Mesendoderm (in vitro differentiated cells): ENCODE measurements at regions not wholly inside any gene's neighbourhood (a gene's known extent, or its start where the extent isn't known, plus 50 kb on each side); places are given as distances from the start of the nearest gene placed in this dataset.

Experiments used
- DNase-seq: peaks from one replicate; pipeline ENCODE4 v3.0.0; 2013
- H2AK5ac ChIP-seq: 2 replicates; pipeline ENCODE4 v1.6.1; 2013; ENCODE audit warnings: low read length, inconsistent platforms
- H2BK120ac ChIP-seq: 2 replicates; pipeline ENCODE4 v1.6.1; 2013; ENCODE audit warnings: low read depth, mild to moderate bottlenecking, low read length, moderate library complexity, mixed read lengths
- H2BK15ac ChIP-seq: replicated peaks from 2 replicates; pipeline ENCODE4 v1.6.1; 2013; ENCODE audit warnings: low read depth, mild to moderate bottlenecking, moderate library complexity
- H2BK5ac ChIP-seq: 2 replicates; pipeline ENCODE4 v1.6.1; 2013; ENCODE audit warnings: low read length, inconsistent platforms
- H3K18ac ChIP-seq: 2 replicates; pipeline ENCODE4 v1.6.1; 2013; ENCODE audit warnings: mild to moderate bottlenecking, low read length, mixed read lengths
- H3K23ac ChIP-seq: one replicate; pipeline ENCODE4 v1.6.1; 2013; ENCODE audit warnings: low read length
- H3K27ac ChIP-seq: 2 replicates; pipeline ENCODE4 v1.5.1; 2013; ENCODE audit warnings: low read depth, mild to moderate bottlenecking, inconsistent platforms, low read length, moderate library complexity
- H3K27me3 ChIP-seq: 2 replicates; pipeline ENCODE4 v1.6.1; 2013; ENCODE audit warnings: low read length, control low read depth, mild to moderate bottlenecking, inconsistent platforms; ENCODE audit not compliant: insufficient read depth, poor library complexity
- H3K36me3 ChIP-seq: 2 replicates; pipeline ENCODE4 v1.6.1; 2013; ENCODE audit warnings: low read length, inconsistent platforms; ENCODE audit not compliant: control insufficient read depth, insufficient read depth
- H3K4ac ChIP-seq: one replicate; pipeline ENCODE4 v1.6.1; 2013; ENCODE audit warnings: low read depth, mild to moderate bottlenecking, low read length, moderate library complexity
- H3K4me1 ChIP-seq: 2 replicates; pipeline ENCODE4 v1.6.1; 2013; ENCODE audit warnings: low read depth, low read length, inconsistent platforms; ENCODE audit not compliant: control insufficient read depth
- H3K4me2 ChIP-seq: 2 replicates; pipeline ENCODE4 v1.6.1; 2013; ENCODE audit warnings: low read length
- H3K4me3 ChIP-seq: 2 replicates; pipeline ENCODE4 v1.5.1; 2013; ENCODE audit warnings: mild to moderate bottlenecking, low read length
- H3K56ac ChIP-seq: one replicate; pipeline ENCODE4 v1.6.1; 2013; ENCODE audit warnings: low read length
- H3K79me1 ChIP-seq: 2 replicates; pipeline ENCODE4 v1.6.1; 2013; ENCODE audit warnings: low read length, inconsistent platforms
- H3K79me2 ChIP-seq: 2 replicates; pipeline ENCODE4 v1.6.1; 2013; ENCODE audit warnings: mild to moderate bottlenecking, low read length; ENCODE audit not compliant: control insufficient read depth, insufficient read depth
- H3K9ac ChIP-seq: 2 replicates; pipeline ENCODE4 v1.6.1; 2013; ENCODE audit warnings: low read length, inconsistent platforms
- H4K5ac ChIP-seq: one replicate; pipeline ENCODE4 v1.6.1; 2013; ENCODE audit warnings: low read length
- H4K8ac ChIP-seq: one replicate; pipeline ENCODE4 v1.6.1; 2013; ENCODE audit warnings: low read depth, mild to moderate bottlenecking, control low read depth, low read length, moderate library complexity
- WGBS: extraction: QIAGEN DNeasy Blood & Tissue Kit; methylation state at CpG from one replicate; pipeline ENCODE4 v1.1.7; 2013; ENCODE audit warnings: low lambda C conversion rate, missing lambda C conversion rate; ENCODE audit not compliant: insufficient coverage; ENCODE audit errors: extremely low coverage; 5-methylcytosine and 5-hydroxymethylcytosine counted together

- Histone ChIP-seq H4K8ac (no peak overlapping the region), H3K18ac (no peak overlapping the region), H2BK15ac (no peak overlapping the region), H3K79me2 (no peaks in the 10 kb centered on the region), H3K4me2 (no peak overlapping the region), H3K79me1 (no peaks in the 10 kb centered on the region), H2BK5ac (no peak overlapping the region), H2AK5ac (no peak overlapping the region), H3K4me1 (peaks cover 2% of the 10 kb centered on the region), H2BK120ac (no peak overlapping the region), H3K27ac (no peak overlapping the region), H3K9ac (no peak overlapping the region), H3K56ac (no peak overlapping the region), H3K36me3 (no peaks in the 10 kb centered on the region), H3K4ac (no peak overlapping the region), H3K4me3 (no peak overlapping the region), H3K23ac (no peak overlapping the region), H4K5ac (no peak overlapping the region), H3K27me3 (no peaks in the 10 kb centered on the region)
- WGBS: no CpG with 5 or more reads among the region's 7 CpGs
- DNase-seq: no peak
These were observed 291.1 kb upstream of the ZNF608 start for GRCh38 chr5:125037530-125037929.

- Histone ChIP-seq H3K79me2 (no peaks in the 10 kb centered on the region), H3K4me3 (no peak overlapping the region), H2BK120ac (no peak overlapping the region), H3K23ac (no peak overlapping the region), H2BK5ac (no peak overlapping the region), H3K4ac (no peak overlapping the region), H4K8ac (no peak overlapping the region), H3K18ac (no peak overlapping the region), H3K4me1 (peaks cover 2% of the 10 kb centered on the region), H2BK15ac (no peak overlapping the region), H3K4me2 (no peak overlapping the region), H2AK5ac (no peak overlapping the region), H3K9ac (no peak overlapping the region), H4K5ac (no peak overlapping the region), H3K27me3 (no peaks in the 10 kb centered on the region), H3K79me1 (no peaks in the 10 kb centered on the region), H3K27ac (no peak overlapping the region), H3K56ac (no peak overlapping the region), H3K36me3 (no peaks in the 10 kb centered on the region)
- WGBS: no CpG with 5 or more reads among the region's 5 CpGs
- DNase-seq: no peak
These were observed 292.0 kb upstream of the ZNF608 start for GRCh38 chr5:125038477-125038876.

DNA sequence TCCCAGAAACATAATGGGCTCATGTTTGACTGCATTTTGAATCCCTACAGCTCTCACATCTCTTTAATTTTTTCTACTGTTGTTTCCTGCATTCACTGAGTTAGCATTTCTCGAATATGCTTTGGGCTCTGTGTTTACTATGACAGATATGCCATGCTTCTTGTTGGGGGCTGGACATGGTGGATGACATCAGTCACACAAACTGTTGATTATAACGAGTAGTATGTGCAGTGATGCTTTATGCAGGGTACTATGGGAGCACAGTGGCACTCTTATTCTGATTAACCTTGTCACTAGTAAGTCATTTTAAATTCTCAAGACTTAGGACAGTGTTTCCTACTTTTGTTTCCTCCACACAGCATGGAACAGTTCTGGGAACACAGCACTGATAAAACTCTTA, 295.4 kb upstream of the ZNF608 start:
- Histone ChIP-seq H3K4me1 (peaks cover 2% of the 10 kb centered on the region), H3K9ac (no peak overlapping the region), H2BK5ac (no peak overlapping the region), H3K36me3 (no peaks in the 10 kb centered on the region), H3K56ac (no peak overlapping the region), H3K23ac (no peak overlapping the region), H4K8ac (no peak overlapping the region), H2BK120ac (no peak overlapping the region), H3K79me2 (no peaks in the 10 kb centered on the region), H3K79me1 (no peaks in the 10 kb centered on the region), H4K5ac (no peak overlapping the region), H3K27ac (no peak overlapping the region), H2BK15ac (no peak overlapping the region), H3K4ac (no peak overlapping the region), H3K18ac (no peak overlapping the region), H3K4me2 (no peak overlapping the region), H3K27me3 (no peaks in the 10 kb centered on the region), H2AK5ac (no peak overlapping the region), H3K4me3 (no peak overlapping the region)
- no peak for DNase-seq
- WGBS: no CpG with 5 or more reads among the region's 2 CpGs

GRCh38 chr5:125042261-125042890, 295.9 kb upstream of the ZNF608 start:
- H2BK120ac ChIP-seq: no peak overlapping the region
- H3K27ac ChIP-seq: no peak overlapping the region
- H3K56ac ChIP-seq: no peak overlapping the region
- H3K27me3 ChIP-seq: no peaks in the 10 kb centered on the region
- H3K4ac ChIP-seq: no peak overlapping the region
- H3K18ac ChIP-seq: no peak overlapping the region
- peak overlapping the region; percentile 36 for H2BK15ac ChIP-seq
- no peaks in the 10 kb centered on the region for H3K79me1 ChIP-seq
- no peak overlapping the region for H3K9ac ChIP-seq
- H4K8ac ChIP-seq: no peak overlapping the region
- no peaks in the 10 kb centered on the region for H3K36me3 ChIP-seq
- no peaks in the 10 kb centered on the region for H3K79me2 ChIP-seq
- H3K4me2 ChIP-seq: no peak overlapping the region
- no peak overlapping the region for H4K5ac ChIP-seq
- no CpG with 5 or more reads among the region's 1 CpG for WGBS
- H2AK5ac ChIP-seq: no peak overlapping the region
- no peak overlapping the region for H2BK5ac ChIP-seq
- no peak for DNase-seq
- H3K4me3 ChIP-seq: no peak overlapping the region
- peaks cover 2% of the 10 kb centered on the region for H3K4me1 ChIP-seq
- H3K23ac ChIP-seq: no peak overlapping the region

GRCh38 chr5:125043781-125044391, 297.4 kb upstream of the ZNF608 start:
- H3K27me3 ChIP-seq: no peaks in the 10 kb centered on the region
- no peak overlapping the region for H3K4ac ChIP-seq
- no peak overlapping the region for H3K4me2 ChIP-seq
- H3K9ac ChIP-seq: no peak overlapping the region
- no peak overlapping the region for H2AK5ac ChIP-seq
- no peak overlapping the region for H2BK15ac ChIP-seq
- H3K56ac ChIP-seq: no peak overlapping the region
- H3K4me3 ChIP-seq: no peak overlapping the region
- H4K5ac ChIP-seq: no peak overlapping the region
- H4K8ac ChIP-seq: no peak overlapping the region
- no peak overlapping the region for H3K23ac ChIP-seq
- DNase-seq: no peak
- no peak overlapping the region for H2BK5ac ChIP-seq
- no peaks in the 10 kb centered on the region for H3K79me2 ChIP-seq
- H3K4me1 ChIP-seq: peaks cover 2% of the 10 kb centered on the region
- no peaks in the 10 kb centered on the region for H3K79me1 ChIP-seq
- peak overlapping the region; percentile 60 for H3K18ac ChIP-seq
- no peaks in the 10 kb centered on the region for H3K36me3 ChIP-seq
- WGBS: no CpG with 5 or more reads among the region's 8 CpGs
- no peak overlapping the region for H2BK120ac ChIP-seq
- no peak overlapping the region for H3K27ac ChIP-seq
